ENCODE measurements at regions not wholly inside any gene's neighbourhood (a gene's known extent, or its start where the extent isn't known, plus 50 kb on each side); places are given as distances from the start of the nearest gene placed in this dataset.
A peak's percentile ranks its signal among the peaks of the same experiment; 100 is the strongest.
"Not testable (repeated sequence)": the region's sequence is repeated elsewhere in the genome, so short reads cannot be mapped to it uniquely, and the experiment has no call there.

DNA sequence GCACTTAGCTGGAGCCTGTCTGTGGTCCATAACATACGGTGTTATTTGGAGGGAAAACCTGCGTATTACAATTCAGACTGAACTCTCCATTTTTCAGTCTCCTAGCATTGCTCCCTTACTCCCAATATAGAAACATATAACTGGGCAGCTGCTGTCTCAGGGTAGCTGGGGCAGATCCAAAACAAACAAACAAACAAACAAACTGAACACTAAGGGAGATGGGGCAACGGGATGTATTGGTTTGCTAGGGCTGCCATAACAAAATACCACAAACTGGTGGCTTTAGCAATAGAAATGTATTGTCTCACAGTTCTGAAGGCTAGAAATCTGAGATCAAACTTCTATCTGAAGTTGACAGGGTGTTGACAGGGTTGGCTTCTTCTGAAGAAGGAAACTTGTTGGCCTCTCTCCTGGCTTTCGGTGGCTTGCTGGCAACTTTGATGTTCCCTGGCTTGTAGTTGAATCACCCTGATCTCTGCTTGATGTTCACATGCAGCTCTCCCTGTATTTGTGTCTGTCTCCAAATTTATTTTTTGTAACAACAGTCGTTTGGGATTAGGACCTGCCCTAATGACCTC is 329.3 kb upstream of the ZNF804A start:
- DNase-seq = no peak

GRCh38 chr2:184270660-184271059 is 327.7 kb upstream of the ZNF804A start:
- no peak for DNase-seq

DNA sequence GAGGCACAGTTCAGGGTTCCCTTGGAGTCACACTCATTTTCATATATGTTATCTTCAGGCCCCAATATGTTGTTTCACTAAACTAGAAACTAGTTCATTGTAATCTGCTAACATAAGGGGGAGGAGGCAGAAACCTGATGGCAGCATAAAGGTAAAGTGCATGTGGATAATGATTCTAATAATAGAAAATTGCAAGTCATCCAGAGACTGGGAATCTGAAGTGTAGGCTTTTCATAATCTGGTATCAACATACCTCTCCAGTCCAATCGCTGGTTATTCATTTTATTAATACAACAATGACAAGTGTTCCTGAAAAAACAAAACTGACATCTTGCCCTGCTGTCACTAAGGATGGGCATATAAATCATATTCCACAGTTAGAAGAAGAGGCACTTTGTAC is 326.3 kb upstream of the ZNF804A start:
- DNase-seq = no peak

- DNase-seq = no peak
These were observed 303.5 kb upstream of the ZNF804A start for GRCh38 chr2:184294831-184295230.

DNA sequence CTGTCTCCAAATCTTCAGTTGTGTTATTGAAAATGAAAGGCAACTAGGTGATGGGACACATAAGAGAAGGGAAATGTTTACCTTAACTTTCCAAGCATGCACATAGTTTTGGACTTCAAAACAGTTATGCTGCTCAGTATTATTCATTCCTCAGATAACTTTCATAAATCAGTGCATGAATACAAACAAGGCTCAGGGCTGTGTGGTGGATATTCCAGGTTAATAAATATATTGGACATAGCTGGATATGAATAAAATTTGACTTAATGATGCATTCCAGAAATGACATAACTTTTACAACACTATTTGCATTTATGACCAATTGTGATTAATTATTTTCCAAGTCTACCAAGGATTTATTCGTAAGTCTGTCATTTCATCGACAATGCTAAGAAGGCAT is 301.2 kb upstream of the ZNF804A start:
- DNase-seq = no peak

DNA sequence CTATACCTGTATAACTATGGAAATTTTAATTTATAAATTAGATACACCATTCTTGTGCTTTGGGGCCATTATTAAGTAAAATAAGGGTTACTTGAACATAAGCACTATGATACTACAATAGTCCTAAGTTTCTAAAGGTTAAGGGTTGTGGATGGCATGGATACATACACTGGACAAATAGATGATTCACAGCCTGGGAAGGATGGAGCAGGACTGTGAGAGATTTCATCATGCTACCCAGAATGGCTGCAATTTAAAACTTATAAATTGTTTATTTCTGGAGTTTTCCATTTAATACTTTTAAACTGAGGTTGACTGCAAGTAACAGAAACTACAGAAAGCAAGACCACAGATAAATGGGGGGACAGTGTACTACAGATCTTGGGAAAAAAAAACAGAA is 295.8 kb upstream of the ZNF804A start:
- DNase-seq = no peak

- no peak for DNase-seq
These were observed 294.3 kb upstream of the ZNF804A start for GRCh38 chr2:184304006-184304405.

- no peak for DNase-seq
These were observed 293.2 kb upstream of the ZNF804A start for GRCh38 chr2:184305105-184305504.

GRCh38 chr2:184308706-184309105 is 289.6 kb upstream of the ZNF804A start:
- DNase-seq = no peak

- no peak for DNase-seq
These were observed 285.4 kb upstream of the ZNF804A start for GRCh38 chr2:184312970-184313369.

DNA sequence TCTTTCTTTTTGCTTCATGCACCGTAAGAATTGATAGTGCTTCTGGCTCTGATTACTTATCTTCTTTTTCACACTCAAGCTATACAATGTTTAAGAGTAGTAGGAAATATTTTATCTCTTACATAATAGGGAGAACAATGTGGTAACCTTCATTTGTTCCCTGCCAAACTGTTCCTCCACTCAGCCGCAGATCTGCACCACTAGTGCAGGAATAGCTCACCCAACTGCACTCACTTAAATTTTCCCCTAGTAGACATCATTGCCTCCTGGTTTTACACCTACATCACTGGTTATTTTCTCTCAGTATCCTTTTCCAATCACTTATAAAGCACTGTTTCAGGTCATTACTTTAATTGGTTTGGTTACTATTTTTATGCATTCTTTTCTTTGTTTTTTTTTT is 283.5 kb upstream of the ZNF804A start:
- no peak for DNase-seq

DNA sequence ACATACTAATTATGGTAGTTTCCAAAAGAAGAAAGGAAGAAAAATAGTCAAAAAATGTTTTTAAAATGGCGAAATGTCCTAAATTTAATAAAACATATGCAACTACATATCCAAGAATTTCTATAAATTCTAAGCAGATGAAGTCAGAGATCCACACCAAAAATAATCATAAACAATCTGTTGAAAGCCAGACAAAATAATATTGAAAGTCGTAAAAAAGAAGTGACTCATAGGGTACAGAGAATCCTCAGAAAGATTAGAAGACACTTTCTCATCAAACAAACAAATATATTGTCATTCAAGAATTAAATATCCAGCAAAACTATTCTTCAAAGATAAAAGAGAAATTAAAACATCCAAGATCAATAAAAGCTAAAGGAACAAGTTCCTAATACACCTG is 281.4 kb upstream of the ZNF804A start:
- no peak for DNase-seq

DNA sequence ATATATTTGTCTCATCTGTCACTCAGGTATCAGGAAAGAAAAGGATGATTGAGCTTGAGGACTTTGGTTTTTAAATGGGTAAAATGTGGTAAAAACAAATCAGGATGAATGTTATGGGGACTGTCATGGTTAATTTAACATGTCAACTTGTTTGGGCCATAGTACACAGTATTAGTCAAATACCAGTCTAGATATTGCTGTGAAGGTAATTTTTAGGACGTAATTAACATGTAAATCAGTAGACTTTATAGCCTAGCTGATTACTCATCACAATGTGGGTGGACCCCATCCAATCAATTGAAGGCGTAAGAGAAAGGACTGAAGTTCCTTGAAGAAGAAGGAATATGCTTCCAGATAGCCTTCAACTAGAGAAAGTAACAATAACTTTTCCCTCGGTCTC is 275.7 kb upstream of the ZNF804A start:
- DNase-seq = no peak

DNA sequence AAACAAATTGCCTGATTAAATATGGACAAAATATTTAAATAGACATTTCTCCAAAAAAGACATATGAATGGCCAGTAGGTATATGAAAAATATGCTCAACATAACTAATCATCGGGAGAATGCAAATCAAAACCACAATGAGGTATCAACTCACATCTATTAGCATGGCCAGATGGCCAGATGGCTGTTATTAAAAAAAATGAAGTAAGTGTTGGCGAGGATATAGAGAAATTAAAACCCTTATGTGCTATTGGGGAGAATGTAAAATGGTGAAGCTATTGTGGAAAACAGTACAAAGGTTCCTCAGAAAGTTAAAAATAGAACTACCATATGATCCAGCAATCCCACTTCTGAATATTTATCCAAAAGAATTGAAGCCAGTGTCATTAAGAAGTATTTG is 272.3 kb upstream of the ZNF804A start:
- DNase-seq = peak; percentile 94

- not testable (repeated sequence) for DNase-seq
These were observed 270.5 kb upstream of the ZNF804A start for GRCh38 chr2:184327805-184328204.

- DNase-seq = not testable (repeated sequence)
These were observed 267.8 kb upstream of the ZNF804A start for GRCh38 chr2:184330561-184330960.

- DNase-seq = no peak
These were observed 261.6 kb upstream of the ZNF804A start for GRCh38 chr2:184336688-184337087.

DNA sequence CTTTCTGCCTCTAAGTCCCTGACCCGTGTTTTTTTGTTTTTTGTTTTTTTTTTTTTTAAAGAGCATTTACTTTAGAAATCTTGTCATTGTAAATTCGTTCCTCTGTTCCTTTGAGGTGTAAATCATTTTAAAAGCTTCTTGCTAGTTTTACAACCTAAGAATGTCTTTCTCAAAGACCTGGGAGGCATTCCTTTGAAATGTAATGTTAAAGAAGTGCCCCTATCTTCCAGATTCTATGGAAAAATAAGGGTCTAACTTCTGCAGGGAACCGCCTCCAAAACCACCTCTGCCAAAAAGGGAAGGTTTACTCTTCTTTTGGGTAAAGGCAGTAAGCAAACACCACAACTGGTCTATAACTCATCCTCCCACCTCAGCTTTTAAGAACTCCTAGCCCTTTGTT is 259.6 kb upstream of the ZNF804A start:
- DNase-seq = no peak

DNA sequence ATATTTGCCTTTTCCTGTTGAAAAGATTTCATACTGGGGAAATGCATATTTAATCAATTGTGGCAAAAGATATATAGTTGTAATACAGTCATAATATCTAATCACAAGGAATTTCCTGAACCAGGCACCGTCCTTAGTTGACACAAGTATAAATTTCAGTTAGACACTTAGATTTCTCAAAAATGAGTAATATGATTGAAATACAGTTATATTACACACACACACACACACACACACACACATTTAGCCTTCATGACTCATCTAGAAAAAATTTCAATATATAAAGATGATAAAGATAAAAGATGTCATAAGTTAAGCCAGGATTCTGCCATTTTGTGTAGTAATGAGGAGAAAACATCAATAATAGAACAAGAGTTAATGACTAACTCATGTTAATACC is 258.4 kb upstream of the ZNF804A start:
- no peak for DNase-seq

DNA sequence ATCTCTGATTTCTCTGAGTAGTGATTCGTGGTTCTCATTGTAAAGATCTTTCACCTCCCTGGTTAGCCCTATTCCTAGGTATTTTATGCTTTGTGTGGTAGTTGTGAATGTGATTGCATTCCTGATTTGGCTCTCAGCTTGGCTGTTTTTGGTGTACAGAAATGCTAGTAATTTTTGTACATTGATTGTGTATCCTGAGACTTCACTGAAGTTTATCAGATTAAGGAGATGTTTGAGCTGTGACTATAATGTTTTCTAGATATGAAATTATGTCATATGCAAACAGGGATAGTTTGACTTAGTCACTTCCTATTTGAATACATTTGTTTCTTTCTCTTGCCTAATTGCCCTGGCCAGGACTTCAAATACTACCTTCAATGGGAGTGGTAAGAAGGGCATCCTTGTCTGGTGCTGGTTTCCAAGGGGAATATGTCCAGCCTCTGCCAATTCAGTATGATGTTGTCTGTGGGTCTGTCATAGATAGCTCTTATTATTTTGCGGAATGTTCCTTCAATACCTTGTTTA is 251.9 kb upstream of the ZNF804A start:
- DNase-seq = no peak

DNA sequence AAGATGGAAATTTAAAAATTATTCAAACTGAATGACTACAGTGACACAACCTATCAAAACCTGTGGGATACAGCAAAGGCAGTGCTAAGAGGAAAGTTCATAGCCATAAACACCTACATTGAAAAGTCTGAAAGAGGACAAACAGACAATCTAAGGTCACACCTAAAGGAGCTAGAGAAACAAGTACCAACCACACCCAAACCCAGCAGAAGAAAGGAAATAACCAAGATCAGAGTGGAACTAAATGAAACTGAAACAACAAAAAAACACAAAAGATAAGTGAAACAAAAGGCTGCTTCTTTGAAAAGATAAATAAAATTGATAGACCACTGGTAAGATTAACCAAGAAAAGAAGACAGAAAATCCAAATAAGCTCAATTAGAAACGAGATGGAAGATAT is 247.2 kb upstream of the ZNF804A start:
- no peak for DNase-seq

DNA sequence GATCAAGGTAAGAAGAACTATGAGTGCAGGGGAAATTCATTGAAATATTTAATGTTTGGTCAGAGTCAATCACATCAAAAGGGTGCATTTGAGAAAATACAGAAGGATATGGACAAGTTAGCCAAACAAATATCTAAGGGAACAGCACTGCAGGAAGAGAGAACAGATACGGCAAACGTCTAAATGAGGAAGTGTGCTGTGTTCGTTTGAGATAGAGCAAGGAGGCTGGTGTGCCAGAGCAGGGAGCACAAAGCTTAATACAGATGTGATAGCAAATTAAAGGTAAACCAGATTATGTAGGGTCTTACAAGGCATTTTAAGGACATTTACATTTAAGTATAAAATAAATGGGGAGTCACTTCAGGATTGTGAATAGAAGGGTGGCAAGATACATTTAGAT is 241.3 kb upstream of the ZNF804A start:
- DNase-seq = no peak

DNA sequence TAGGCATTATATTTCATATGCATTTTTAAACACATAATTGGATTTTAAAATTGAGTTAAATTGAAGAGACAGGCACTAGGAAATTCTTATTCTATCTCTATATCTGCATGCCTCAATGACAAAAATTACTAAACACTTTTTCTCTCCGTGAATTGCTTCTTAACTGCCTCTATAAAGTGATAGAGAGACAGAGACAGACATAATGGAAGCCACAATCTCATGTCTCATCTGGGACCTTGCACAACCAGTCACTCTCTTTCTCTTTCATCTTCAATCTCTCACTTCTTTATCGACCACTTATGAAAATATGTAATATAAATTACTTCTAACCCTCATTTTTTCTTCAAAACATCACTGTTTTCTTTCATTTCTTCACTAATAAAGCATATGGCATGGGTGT is 238.9 kb upstream of the ZNF804A start:
- no peak for DNase-seq

GRCh38 chr2:184363213-184363612 is 235.1 kb upstream of the ZNF804A start:
- no peak for DNase-seq

- DNase-seq = no peak
These were observed 231.1 kb upstream of the ZNF804A start for GRCh38 chr2:184367211-184367610.

DNA sequence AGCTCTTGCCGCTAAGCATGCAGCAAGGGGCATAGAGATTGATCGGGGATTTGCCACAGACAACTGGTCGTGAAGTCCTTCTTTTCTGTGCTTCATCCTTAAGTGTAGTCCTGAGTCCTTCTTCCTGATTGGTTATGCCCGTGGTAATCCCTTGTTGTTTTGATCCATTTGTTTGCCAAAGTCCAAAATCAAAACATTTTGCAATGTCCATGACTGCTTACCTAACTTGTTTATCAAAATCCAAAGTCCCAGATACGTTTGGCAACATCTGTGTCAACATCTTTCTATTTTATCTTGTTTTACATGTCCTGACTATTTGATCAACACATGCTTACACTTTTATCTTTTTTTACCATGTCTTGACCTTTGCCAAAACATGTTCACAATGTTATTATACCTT is 229.0 kb upstream of the ZNF804A start:
- DNase-seq = no peak
